GM12878 (cell line): ENCODE measurements at regions not wholly inside any gene's neighbourhood (a gene's known extent, or its start where the extent isn't known, plus 50 kb on each side); places are given as distances from the start of the nearest gene placed in this dataset.

Source experiments
- ATAC-seq: fragments of 200-7000 bp; cut with Tn5 transposase; 3 replicates; pipeline ENCODE4 v1.9.1; 2020; ENCODE audit warnings: mild to moderate bottlenecking, moderate library complexity
- BruUV-seq: library from RNA; stranded (reverse); fragments of 400-500 nt; replicated peaks from 2 replicates; lab custom pipeline; 2021; lab: Mats Ljungman, UMichigan
- CTCF ChIA-PET: fragments of 300-600 bp; sonication (Branson Sonifier 250); formaldehyde crosslinking; extraction: SDS; loops from one replicate; lab custom pipeline; 2021; ENCODE audit warnings: inconsistent platforms; lab: Yijun Ruan, JAX
- POLR2A ChIA-PET: fragments of 350-600 bp; formaldehyde crosslinking; extraction: SDS; loops from one replicate; lab custom pipeline; 2021; ENCODE audit warnings: inconsistent platforms; lab: Charles Lee
- RAD21 ChIA-PET: fragments of 300-600 bp; sonication (Branson Sonifier 250); formaldehyde crosslinking; loops from one replicate; lab custom pipeline; 2023; ENCODE audit warnings: antibody characterized with exemption; ENCODE audit not compliant: unreplicated experiment; lab: Charles Lee
- SMC1A ChIA-PET: fragments of 300-600 bp; sonication (Branson Sonifier 250); formaldehyde crosslinking; loops from one replicate; lab custom pipeline; 2023; ENCODE audit not compliant: unreplicated experiment, uncharacterized antibody; lab: Charles Lee
- DNase-seq: peaks from one replicate; pipeline ENCODE4 v3.0.0-alpha.2; 2011; ENCODE audit warnings: low read depth, low spot score
- FAIRE-seq: peaks from 3 replicates; lab custom pipeline; 2011; peaks lifted over from hg19 to GRCh38; lab: Jason Lieb, UNC
- H2AFZ ChIP-seq: 2 replicates; pipeline ENCODE4 v1.6.0; 2011; ENCODE audit warnings: low read depth, low read length, control low read depth; ENCODE audit not compliant: control insufficient read depth
- H3K27ac ChIP-seq: 2 replicates; pipeline ENCODE4 v1.5.1; 2011; ENCODE audit warnings: control low read depth; ENCODE audit not compliant: control insufficient read depth, insufficient read depth
- H3K27me3 ChIP-seq, 2 experiments: replicated peaks in 1 of 2; 2 replicates each; pipeline versions ENCODE4 v1.6.0 to v1.6.1; 2011; ENCODE audit warnings: low read length in 1 of 2; ENCODE audit not compliant: control insufficient read depth in 2 of 2, insufficient read depth in 2 of 2
- H3K36me3 ChIP-seq, 2 experiments: 2 replicates each; pipeline ENCODE4 v1.5.1; 2011; ENCODE audit warnings: low read length in 1 of 2; ENCODE audit not compliant: control insufficient read depth in 2 of 2, insufficient read depth in 2 of 2
- H3K4me1 ChIP-seq: 2 replicates; pipeline ENCODE4 v1.6.1; 2011; ENCODE audit warnings: mild to moderate bottlenecking, low read length, moderate library complexity, mixed read lengths; ENCODE audit not compliant: control insufficient read depth, insufficient read depth
- H3K4me2 ChIP-seq: 2 replicates; pipeline ENCODE4 v1.6.0; 2011; ENCODE audit warnings: control low read depth; ENCODE audit not compliant: control insufficient read depth, insufficient read depth
- H3K4me3 ChIP-seq: fragments of 200-600 bp; sonication (generic); 2 replicates; pipeline ENCODE4 v1.5.1; 2016
- H3K79me2 ChIP-seq: 2 replicates; pipeline ENCODE4 v1.6.0; 2011; ENCODE audit warnings: low read length; ENCODE audit not compliant: control insufficient read depth, insufficient read depth
- H3K9ac ChIP-seq: 2 replicates; pipeline ENCODE4 v1.8.0; 2011; ENCODE audit warnings: low read length, control low read depth, mixed read lengths; ENCODE audit not compliant: control insufficient read depth, insufficient read depth
- H3K9me3 ChIP-seq: replicated peaks from 3 replicates; pipeline ENCODE4 v1.5.1; 2011; ENCODE audit warnings: mild to moderate bottlenecking, low read length; ENCODE audit not compliant: control insufficient read depth, insufficient read depth
- H4K20me1 ChIP-seq: 2 replicates; pipeline ENCODE4 v1.6.0; 2011; ENCODE audit not compliant: control insufficient read depth, insufficient read depth
- CBX3 ChIP-seq: fragments of 200-600 bp; sonication (generic); IDR thresholded peaks from 2 replicates; pipeline ENCODE4 v1.6.1; 2016; ENCODE audit warnings: low read depth, borderline replicate concordance
- GATAD2B ChIP-seq: fragments of 450-650 bp; conservative IDR thresholded peaks from 2 replicates; pipeline ENCODE4 v1.6.1; 2017; ENCODE audit warnings: low read depth, mild to moderate bottlenecking, moderate library complexity
- MYC ChIP-seq: IDR thresholded peaks from 2 replicates; pipeline ENCODE4 v1.6.1; 2011; ENCODE audit warnings: mild to moderate bottlenecking, low read length, moderate library complexity, inconsistent platforms; ENCODE audit not compliant: insufficient read depth, insufficient replicate concordance, insufficient read length, severe bottlenecking
- RAD21 ChIP-seq: IDR thresholded peaks from 2 replicates; pipeline ENCODE4 v1.6.1; 2011; ENCODE audit warnings: mild to moderate bottlenecking, low read depth, low read length, moderate library complexity; ENCODE audit not compliant: insufficient read depth
- SMC3 ChIP-seq: IDR thresholded peaks from 2 replicates; pipeline ENCODE4 v1.6.1; 2011; ENCODE audit warnings: low read length, improper control_type of control experiment, borderline replicate concordance
- SUZ12 ChIP-seq: fragments of 200-600 bp; sonication (generic); IDR thresholded peaks from one replicate; pipeline ENCODE4 v1.6.1; 2018; ENCODE audit warnings: antibody characterized with exemption, mild to moderate bottlenecking; ENCODE audit not compliant: unreplicated experiment
- ZNF207 ChIP-seq: fragments of 450-650 bp; IDR thresholded peaks from 2 replicates; pipeline ENCODE4 v1.6.1; 2014; ENCODE audit warnings: antibody characterized with exemption, mild to moderate bottlenecking, borderline replicate concordance
- WGBS: methylation state at CpG from one replicate; pipeline ENCODE4 v1.1.6; 2016; ENCODE audit warnings: low lambda C conversion rate; ENCODE audit not compliant: insufficient replicate concordance, insufficient coverage; ENCODE audit errors: missing lambda C conversion rate; 5-methylcytosine and 5-hydroxymethylcytosine counted together
- in situ Hi-C: fragments of 300-500 bp; cut with MboI; formaldehyde crosslinking; loops from 9 replicates; pipeline ENCODE4 v1.14.3; 2018; ENCODE audit warnings: mixed read lengths
- intact Hi-C: fragments of 100-400 bp; cut with micrococcal nuclease; formaldehyde crosslinking; loops from one replicate; pipeline ENCODE4 v1.14.2; 2022; ENCODE audit not compliant: unreplicated experiment
- TF ChIP-seq, protein P1 (sequence below), 3 experiments: IDR thresholded peaks in 2 of 3; conservative IDR thresholded peaks in 1 of 3; 2 replicates each; pipeline ENCODE4 v1.5.1; 2011; ENCODE audit warnings: low read depth in 3 of 3, low read length in 3 of 3, mild to moderate bottlenecking in 3 of 3, control low read depth in 2 of 3, moderate library complexity in 2 of 3, inconsistent platforms in 1 of 3, mixed read lengths in 1 of 3; ENCODE audit not compliant: control insufficient read depth in 2 of 3, insufficient read depth in 1 of 3; ENCODE audit errors: extremely low read depth in 1 of 3
- TF ChIP-seq, protein P2 (sequence below): fragments of 450-650 bp; IDR thresholded peaks from 2 replicates; pipeline ENCODE4 v1.6.1; 2017; ENCODE audit warnings: low read depth, mild to moderate bottlenecking, moderate library complexity

DNA sequence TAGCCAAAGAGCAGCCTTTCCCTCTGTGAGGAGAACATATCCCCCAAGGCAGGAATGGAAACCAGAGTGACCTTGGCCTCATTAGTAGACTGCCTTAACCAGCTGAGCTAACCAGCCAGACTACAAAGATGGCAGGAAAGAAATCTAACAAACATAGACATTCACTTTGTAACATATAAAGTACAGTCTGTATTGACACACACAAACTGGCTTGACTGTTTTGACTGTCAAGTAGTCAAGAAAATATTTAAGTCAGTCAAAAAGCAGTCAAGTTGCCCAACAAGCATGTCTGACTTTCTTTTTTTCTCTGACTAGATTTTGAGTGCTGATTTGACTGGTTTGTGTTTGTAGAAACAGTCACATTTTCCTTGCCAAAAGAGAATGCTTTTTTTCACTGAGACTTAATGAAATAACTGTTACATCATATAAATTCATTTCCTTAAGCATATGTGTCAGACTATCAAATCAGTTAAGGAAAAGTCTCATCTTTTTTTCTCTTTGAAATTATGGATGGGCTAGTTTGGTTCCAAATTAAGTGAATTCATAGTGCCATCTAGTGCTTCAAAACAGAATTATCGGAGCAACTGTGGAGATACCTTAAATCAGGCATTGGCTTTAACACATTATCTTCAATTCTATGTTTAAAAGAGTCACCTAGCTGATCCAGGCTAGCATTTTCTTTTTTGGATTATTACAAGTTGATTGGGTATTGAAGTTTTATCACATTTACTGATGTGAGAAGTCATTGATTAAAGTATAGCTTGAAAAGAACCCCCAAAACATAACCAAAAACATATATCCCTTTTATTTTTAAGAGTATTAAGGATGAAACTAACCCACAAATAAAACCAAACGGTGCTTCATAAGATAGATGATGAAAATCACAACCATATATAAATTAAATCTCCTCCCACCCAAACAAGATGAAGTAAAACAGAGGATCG is 75.0 kb downstream of the ATP6V1G3 start:
- POLR2A ChIA-PET, result no interaction called here
- ATAC-seq, result peak; percentile 85
- Histone ChIP-seq H3K4me3 (no peak overlapping the region), H3K9ac (no peak overlapping the region), H3K27me3 (no peaks in the 10 kb centered on the region), H3K9me3 (no peaks in the 10 kb centered on the region), H3K79me2 (no peaks in the 10 kb centered on the region), H2AFZ (no peak overlapping the region), H4K20me1 (no peaks in the 10 kb centered on the region), H3K36me3 (no peaks in the 10 kb centered on the region), H3K27ac (no peak overlapping the region), H3K4me2 (no peak overlapping the region), H3K4me1 (no peaks in the 10 kb centered on the region)
- CTCF ChIA-PET, result interaction anchor here (0.6 to 5.8 kb wide), 16 partner anchors 22 to 946 kb away, joined by 3 to 48 read pairs (median 4); no protein-coding TSS in a partner anchor
- intact Hi-C loops, result loop anchor here (1.0 to 10.0 kb wide), 9 partner anchors 171 to 943 kb away; partner anchors contain the start of gene NEK7
- in situ Hi-C loops, result no loop called here
- SMC1A ChIA-PET, result interaction anchor here (0.8 to 2.0 kb wide), 13 partner anchors 14 to 939 kb away, joined by 3 to 7 read pairs (median 3); partner anchors contain the start of gene ATP6V1G3
- peak; percentile 31 for FAIRE-seq
- TF ChIP-seq ZNF207 (no peak), SMC3 (peak; percentile 58; the same call in 1 of the 2 replicates), CBX3 (no peak), GATAD2B (no peak), RAD21 (peak; percentile 84), MYC (no peak), SUZ12 (no peak)
- TF ChIP-seq, protein P1, sequence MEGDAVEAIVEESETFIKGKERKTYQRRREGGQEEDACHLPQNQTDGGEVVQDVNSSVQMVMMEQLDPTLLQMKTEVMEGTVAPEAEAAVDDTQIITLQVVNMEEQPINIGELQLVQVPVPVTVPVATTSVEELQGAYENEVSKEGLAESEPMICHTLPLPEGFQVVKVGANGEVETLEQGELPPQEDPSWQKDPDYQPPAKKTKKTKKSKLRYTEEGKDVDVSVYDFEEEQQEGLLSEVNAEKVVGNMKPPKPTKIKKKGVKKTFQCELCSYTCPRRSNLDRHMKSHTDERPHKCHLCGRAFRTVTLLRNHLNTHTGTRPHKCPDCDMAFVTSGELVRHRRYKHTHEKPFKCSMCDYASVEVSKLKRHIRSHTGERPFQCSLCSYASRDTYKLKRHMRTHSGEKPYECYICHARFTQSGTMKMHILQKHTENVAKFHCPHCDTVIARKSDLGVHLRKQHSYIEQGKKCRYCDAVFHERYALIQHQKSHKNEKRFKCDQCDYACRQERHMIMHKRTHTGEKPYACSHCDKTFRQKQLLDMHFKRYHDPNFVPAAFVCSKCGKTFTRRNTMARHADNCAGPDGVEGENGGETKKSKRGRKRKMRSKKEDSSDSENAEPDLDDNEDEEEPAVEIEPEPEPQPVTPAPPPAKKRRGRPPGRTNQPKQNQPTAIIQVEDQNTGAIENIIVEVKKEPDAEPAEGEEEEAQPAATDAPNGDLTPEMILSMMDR (IDR thresholded peaks at IDR 0.05 in 2 of 3, conservative IDR thresholded peaks at IDR 0.05 in 1 of 3; ENCODE audit: control insufficient read depth in 2 of 3, extremely low read depth in 1 of 3, insufficient read depth in 1 of 3, low read depth in 3 of 3, low read length in 3 of 3), result peak; percentile 46 to 74 (median 59)
- TF ChIP-seq, protein P2, sequence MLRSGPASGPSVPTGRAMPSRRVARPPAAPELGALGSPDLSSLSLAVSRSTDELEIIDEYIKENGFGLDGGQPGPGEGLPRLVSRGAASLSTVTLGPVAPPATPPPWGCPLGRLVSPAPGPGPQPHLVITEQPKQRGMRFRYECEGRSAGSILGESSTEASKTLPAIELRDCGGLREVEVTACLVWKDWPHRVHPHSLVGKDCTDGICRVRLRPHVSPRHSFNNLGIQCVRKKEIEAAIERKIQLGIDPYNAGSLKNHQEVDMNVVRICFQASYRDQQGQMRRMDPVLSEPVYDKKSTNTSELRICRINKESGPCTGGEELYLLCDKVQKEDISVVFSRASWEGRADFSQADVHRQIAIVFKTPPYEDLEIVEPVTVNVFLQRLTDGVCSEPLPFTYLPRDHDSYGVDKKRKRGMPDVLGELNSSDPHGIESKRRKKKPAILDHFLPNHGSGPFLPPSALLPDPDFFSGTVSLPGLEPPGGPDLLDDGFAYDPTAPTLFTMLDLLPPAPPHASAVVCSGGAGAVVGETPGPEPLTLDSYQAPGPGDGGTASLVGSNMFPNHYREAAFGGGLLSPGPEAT, result no peak
- WGBS, result 36% methylated on average over 3 of the region's 3 CpGs
- BruUV-seq, result no TSS peak
- no peak for DNase-seq
- RAD21 ChIA-PET, result interaction anchor here (1.1 to 4.6 kb wide), 5 partner anchors 220 to 946 kb away, joined by 3 to 36 read pairs (median 4); no protein-coding TSS in a partner anchor
